KMS-11 (cell line): ENCODE measurements at regions not wholly inside any gene's neighbourhood (a gene's known extent, or its start where the extent isn't known, plus 50 kb on each side); places are given as distances from the start of the nearest gene placed in this dataset.

ENCODE experiments used
- H2AFZ ChIP-seq: fragments of 200-600 bp; sonication (generic); 2 replicates; pipeline ENCODE4 v1.6.1; 2016; ENCODE audit warnings: antibody characterized with exemption, mixed run types, low read depth
- H3K27ac ChIP-seq: fragments of 200-600 bp; sonication (generic); 2 replicates; pipeline ENCODE4 v1.6.1; 2016; ENCODE audit warnings: mild to moderate bottlenecking, mixed run types
- H3K27me3 ChIP-seq: fragments of 200-600 bp; sonication (generic); 2 replicates; pipeline ENCODE4 v1.6.1; 2017; ENCODE audit warnings: mild to moderate bottlenecking, low read depth, mixed run types, moderate library complexity; ENCODE audit not compliant: insufficient read depth
- H3K36me3 ChIP-seq: fragments of 200-600 bp; sonication (generic); 2 replicates; pipeline ENCODE4 v1.6.1; 2017; ENCODE audit warnings: mild to moderate bottlenecking, mixed run types; ENCODE audit not compliant: insufficient read depth
- H3K4me1 ChIP-seq: fragments of 200-600 bp; sonication (generic); 2 replicates; pipeline ENCODE4 v1.6.1; 2016; ENCODE audit warnings: mild to moderate bottlenecking, low read depth, mixed run types; ENCODE audit not compliant: poor library complexity, severe bottlenecking
- H3K4me2 ChIP-seq: fragments of 200-600 bp; sonication (generic); 2 replicates; pipeline ENCODE4 v1.7.0; 2016; ENCODE audit warnings: mild to moderate bottlenecking, mixed run types
- H3K4me3 ChIP-seq: fragments of 200-600 bp; sonication (generic); IDR thresholded peaks from 2 replicates; pipeline ENCODE4 v1.6.1; 2017; ENCODE audit warnings: low read depth, low read length, mixed read lengths; ENCODE audit not compliant: insufficient read depth
- H3K79me2 ChIP-seq: fragments of 200-600 bp; sonication (generic); 2 replicates; pipeline ENCODE4 v1.6.1; 2016; ENCODE audit warnings: low read depth, mixed run types; ENCODE audit not compliant: insufficient read depth
- H3K9ac ChIP-seq: fragments of 200-600 bp; sonication (generic); 2 replicates; pipeline ENCODE4 v1.6.1; 2016; ENCODE audit warnings: mild to moderate bottlenecking, mixed run types
- H4K20me1 ChIP-seq: fragments of 200-600 bp; sonication (generic); 2 replicates; pipeline ENCODE4 v1.6.1; 2016; ENCODE audit warnings: mild to moderate bottlenecking, mixed run types; ENCODE audit not compliant: insufficient read depth
- CTCF ChIP-seq: fragments of 200-600 bp; sonication (generic); conservative IDR thresholded peaks from 2 replicates; pipeline ENCODE4 v1.6.1; 2017; ENCODE audit warnings: low read depth, mild to moderate bottlenecking, antibody characterized with exemption, low read length, moderate library complexity, mixed read lengths

- no peak overlapping the region for H3K4me3 ChIP-seq
- no peak for TF ChIP-seq CTCF
- no peaks in the 10 kb centered on the region for H3K36me3 ChIP-seq
- no peak overlapping the region for H3K27ac ChIP-seq
- H4K20me1 ChIP-seq, result no peaks in the 10 kb centered on the region
- peaks cover 51% of the 10 kb centered on the region for H3K27me3 ChIP-seq
- no peak overlapping the region for H3K4me2 ChIP-seq
- no peak overlapping the region for H2AFZ ChIP-seq
- no peaks in the 10 kb centered on the region for H3K4me1 ChIP-seq
- no peak overlapping the region for H3K9ac ChIP-seq
- H3K79me2 ChIP-seq, result no peaks in the 10 kb centered on the region
Observed at GRCh38 chr11:64428693-64429092, 69.7 kb downstream of the RPS6KA4 start.

- Histone ChIP-seq H3K79me2 (no peaks in the 10 kb centered on the region), H3K4me1 (no peaks in the 10 kb centered on the region), H2AFZ (no peak overlapping the region), H3K36me3 (no peaks in the 10 kb centered on the region), H3K4me2 (no peak overlapping the region), H3K27ac (no peak overlapping the region), H3K4me3 (no peak overlapping the region), H3K27me3 (peaks cover 55% of the 10 kb centered on the region), H3K9ac (no peak overlapping the region), H4K20me1 (no peaks in the 10 kb centered on the region)
- no peak for TF ChIP-seq CTCF
Observed at GRCh38 chr11:64429970-64430369, 71.0 kb downstream of the RPS6KA4 start.

GRCh38 chr11:64430645-64431044, 71.7 kb downstream of the RPS6KA4 start:
- Histone ChIP-seq H3K27me3 (peaks cover 56% of the 10 kb centered on the region), H3K4me3 (no peak overlapping the region), H3K79me2 (no peaks in the 10 kb centered on the region), H4K20me1 (no peaks in the 10 kb centered on the region), H3K9ac (no peak overlapping the region), H3K4me2 (no peak overlapping the region), H2AFZ (no peak overlapping the region), H3K27ac (no peak overlapping the region), H3K4me1 (no peaks in the 10 kb centered on the region), H3K36me3 (no peaks in the 10 kb centered on the region)
- no peak for TF ChIP-seq CTCF

- Histone ChIP-seq H3K27me3 (peaks cover 70% of the 10 kb centered on the region), H3K27ac (no peak overlapping the region), H3K36me3 (no peaks in the 10 kb centered on the region)
Observed at GRCh38 chr11:64436000-64436399, 77.0 kb downstream of the RPS6KA4 start.

More at GRCh38 chr11:64436000-64436399, 77.0 kb downstream of the RPS6KA4 start:
- no peak for TF ChIP-seq CTCF
- H2AFZ ChIP-seq, result no peak overlapping the region
- H4K20me1 ChIP-seq, result no peaks in the 10 kb centered on the region
- H3K4me3 ChIP-seq, result no peak overlapping the region
- no peaks in the 10 kb centered on the region for H3K79me2 ChIP-seq
- no peak overlapping the region for H3K9ac ChIP-seq
- no peak overlapping the region for H3K4me2 ChIP-seq
- H3K4me1 ChIP-seq, result no peaks in the 10 kb centered on the region
